Common myeloid progenitor, CD34-positive (primary cell): ENCODE measurements at regions not wholly inside any gene's neighbourhood (a gene's known extent, or its start where the extent isn't known, plus 50 kb on each side); places are given as distances from the start of the nearest gene placed in this dataset.

Source experiments
- CTCF ChIA-PET: fragments of 350-600 bp; sonication (Branson Sonifier 250); formaldehyde crosslinking; loops from one replicate; lab custom pipeline; 2021; ENCODE audit warnings: antibody characterized with exemption; lab: Charles Lee
- POLR2A ChIA-PET: fragments of 350-600 bp; sonication (Branson Sonifier 250); formaldehyde crosslinking; loops from one replicate; lab custom pipeline; 2021; ENCODE audit warnings: antibody characterized with exemption; lab: Charles Lee
- DNase-seq, 3 donors: peaks; one replicate each; pipeline versions ENCODE4 v3.0.0 to v3.0.0-alpha.2; 2013
- H3K27ac ChIP-seq, 2 experiments: 1 replicate in 1 of 2; 2 replicates in 1 of 2; pipeline ENCODE4 v1.7.0; 2013; ENCODE audit warnings: inconsistent platforms in 2 of 2, low read length in 2 of 2, mild to moderate bottlenecking in 2 of 2, low read depth in 1 of 2, moderate library complexity in 1 of 2; ENCODE audit not compliant: severe bottlenecking in 2 of 2, insufficient read depth in 1 of 2, poor library complexity in 1 of 2
- H3K27me3 ChIP-seq, 5 experiments: replicated peaks in 2 of 5; 1 replicate in 3 of 5; 2 replicates in 2 of 5; pipeline versions ENCODE4 v1.6.1 to v1.7.0; 2013; ENCODE audit warnings: low read length in 4 of 5, mild to moderate bottlenecking in 2 of 5, moderate library complexity in 2 of 5, inconsistent platforms in 1 of 5; ENCODE audit not compliant: insufficient read depth in 5 of 5, control insufficient read depth in 4 of 5
- H3K36me3 ChIP-seq, 4 experiments: 1 replicate in 2 of 4; 2 replicates in 2 of 4; pipeline versions ENCODE4 v1.6.1 to v1.7.0; 2013; ENCODE audit warnings: low read length in 3 of 4, control low read depth in 1 of 4, mild to moderate bottlenecking in 1 of 4; ENCODE audit not compliant: control insufficient read depth in 4 of 4, insufficient read depth in 4 of 4
- H3K4me1 ChIP-seq, 4 experiments: 1 replicate in 3 of 4; 2 replicates in 1 of 4; pipeline versions ENCODE4 v1.6.1 to v1.7.1; 2013; ENCODE audit warnings: low read length in 3 of 4, mild to moderate bottlenecking in 3 of 4, control low read depth in 1 of 4, inconsistent platforms in 1 of 4, moderate library complexity in 1 of 4; ENCODE audit not compliant: control insufficient read depth in 4 of 4, insufficient read depth in 4 of 4; ENCODE audit errors: control extremely low read depth in 1 of 4
- H3K4me3 ChIP-seq, 7 experiments: 1 replicate in 4 of 7; 2 replicates in 3 of 7; pipeline versions ENCODE4 v1.5.1 to v1.7.0; 2013; ENCODE audit warnings: mild to moderate bottlenecking in 7 of 7, low read length in 6 of 7, moderate library complexity in 6 of 7, inconsistent platforms in 2 of 7, low read depth in 2 of 7, control low read depth in 1 of 7; ENCODE audit not compliant: insufficient read depth in 4 of 7, control insufficient read depth in 1 of 7; ENCODE audit errors: extremely low read depth in 1 of 7
- H3K9me3 ChIP-seq, 5 experiments: 1 replicate in 4 of 5; 2 replicates in 1 of 5; pipeline versions ENCODE4 v1.6.1 to v1.7.1; 2013; ENCODE audit warnings: low read length in 4 of 5, mild to moderate bottlenecking in 2 of 5, inconsistent platforms in 1 of 5, low read depth in 1 of 5, moderate library complexity in 1 of 5; ENCODE audit not compliant: control insufficient read depth in 4 of 5, insufficient read depth in 2 of 5; ENCODE audit errors: control extremely low read depth in 1 of 5
- WGBS: methylation state at CpG from one replicate; pipeline ENCODE4 v1.1.5; 2013; ENCODE audit not compliant: insufficient coverage; 5-methylcytosine and 5-hydroxymethylcytosine counted together

DNA sequence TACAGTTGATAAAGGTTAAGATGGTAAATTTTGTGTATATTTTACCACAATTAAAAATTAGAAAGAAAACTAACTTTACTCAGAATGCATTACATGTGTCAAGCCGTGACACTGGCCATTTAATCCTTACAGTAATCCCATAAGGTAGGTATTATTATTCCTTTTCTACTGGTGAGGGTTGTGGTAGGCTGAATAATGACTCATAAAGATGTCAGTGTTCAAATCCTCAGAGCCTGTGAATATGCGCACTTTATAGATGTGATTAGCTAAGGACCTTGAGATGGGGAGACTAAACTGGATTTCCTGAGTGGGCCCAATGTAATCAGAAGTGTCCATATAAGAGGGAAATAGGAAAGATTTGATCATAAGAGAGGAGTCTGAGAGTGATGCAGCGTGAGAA lies 288.1 kb downstream of the TMEM167A start:
- CTCF ChIA-PET = interaction anchor here (0.8 to 1.4 kb wide), 2 partner anchors 11 to 13 kb away, joined by 3 read pairs; no protein-coding TSS in a partner anchor

GRCh38 chr5:82786748-82787147 lies 290.4 kb downstream of the TMEM167A start:
- H3K36me3 ChIP-seq = no peaks in the 10 kb centered on the region
- H3K9me3 ChIP-seq = peaks cover 0 to 7% (median 0%) of the 10 kb centered on the region in 5 experiments
- H3K4me1 ChIP-seq = no peaks in the 10 kb centered on the region
- no peak for DNase-seq
- POLR2A ChIA-PET = no interaction called here
- WGBS = 100% methylated on average over 1 of the region's 3 CpGs
- no peak overlapping the region for H3K4me3 ChIP-seq
- no peaks in the 10 kb centered on the region for H3K27me3 ChIP-seq
- no peak overlapping the region for H3K27ac ChIP-seq
- CTCF ChIA-PET = interaction anchor here (1.7 kb wide), 1 partner anchor 9 kb away, joined by 6 read pairs; no protein-coding TSS in a partner anchor

More for the DNA sequence above, 288.1 kb downstream of the TMEM167A start:
- DNase-seq = no peak
- no peaks in the 10 kb centered on the region for H3K4me1 ChIP-seq
- H3K27me3 ChIP-seq = no peaks in the 10 kb centered on the region
- WGBS = 100% methylated on average over 2 of the region's 3 CpGs
- POLR2A ChIA-PET = no interaction called here
- H3K36me3 ChIP-seq = no peaks in the 10 kb centered on the region
- H3K9me3 ChIP-seq = peaks cover 0 to 7% (median 0%) of the 10 kb centered on the region in 5 experiments
- H3K4me3 ChIP-seq = no peak overlapping the region
- no peak overlapping the region for H3K27ac ChIP-seq

GRCh38 chr5:82785882-82786509 lies 291.2 kb downstream of the TMEM167A start:
- H3K9me3 ChIP-seq = peaks cover 0 to under 1% (median 0%) of the 10 kb centered on the region in 5 experiments
- H3K36me3 ChIP-seq = no peaks in the 10 kb centered on the region
- no peaks in the 10 kb centered on the region for H3K27me3 ChIP-seq
- no peak for DNase-seq
- H3K4me1 ChIP-seq = no peaks in the 10 kb centered on the region
- no peak overlapping the region for H3K4me3 ChIP-seq
- ChIA-PET CTCF (interaction anchor here (1.7 kb wide), 1 partner anchor 10 kb away, joined by 6 read pairs; no protein-coding TSS in a partner anchor), POLR2A (no interaction called here)
- H3K27ac ChIP-seq = no peak overlapping the region

GRCh38 chr5:82785456-82785855 lies 291.7 kb downstream of the TMEM167A start:
- Histone ChIP-seq H3K27me3 (no peaks in the 10 kb centered on the region), H3K27ac (no peak overlapping the region), H3K9me3 (no peaks in the 10 kb centered on the region), H3K4me1 (no peaks in the 10 kb centered on the region), H3K4me3 (no peak overlapping the region), H3K36me3 (no peaks in the 10 kb centered on the region)
- CTCF ChIA-PET = no interaction called here
- no peak for DNase-seq
- POLR2A ChIA-PET = no interaction called here

- H3K27me3 ChIP-seq = no peaks in the 10 kb centered on the region
- POLR2A ChIA-PET = no interaction called here
- DNase-seq = no peak
- H3K4me3 ChIP-seq = no peak overlapping the region
- no peaks in the 10 kb centered on the region for H3K9me3 ChIP-seq
- WGBS = no CpG with 5 or more reads among the region's 1 CpG
- no peaks in the 10 kb centered on the region for H3K4me1 ChIP-seq
- H3K27ac ChIP-seq = no peak overlapping the region
- H3K36me3 ChIP-seq = no peaks in the 10 kb centered on the region
- CTCF ChIA-PET = no interaction called here
Measured at GRCh38 chr5:82784521-82784920, 292.7 kb downstream of the TMEM167A start.

DNA sequence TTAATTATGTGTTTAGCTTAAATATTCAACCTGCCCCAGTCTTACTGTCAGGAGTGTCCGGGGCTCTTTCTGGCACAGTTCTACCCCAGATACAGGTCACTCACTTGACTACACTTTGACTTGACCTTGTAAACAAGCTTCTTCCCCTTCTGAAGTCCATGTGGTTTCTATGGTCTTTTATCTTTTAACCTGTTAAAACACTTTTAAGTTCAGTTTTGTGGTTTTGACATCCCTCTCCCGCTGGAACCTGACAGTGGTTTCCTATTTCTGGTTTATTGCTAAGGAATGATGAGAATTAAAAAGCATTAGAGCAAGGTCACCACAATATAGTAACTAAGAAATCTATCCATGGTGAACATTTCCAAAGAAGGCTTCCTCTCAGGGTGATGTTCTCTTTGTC lies 300.1 kb downstream of the TMEM167A start:
- Histone ChIP-seq H3K36me3 (no peaks in the 10 kb centered on the region), H3K9me3 (no peaks in the 10 kb centered on the region), H3K27ac (no peak overlapping the region), H3K27me3 (no peaks in the 10 kb centered on the region), H3K4me1 (peaks cover 0 to 10% (median 8%) of the 10 kb centered on the region in 4 experiments), H3K4me3 (no peak overlapping the region)
- CTCF ChIA-PET = interaction anchor here (1.5 kb wide), 2 partner anchors 12 to 135 kb away, joined by 3 to 4 read pairs; no protein-coding TSS in a partner anchor
- WGBS = 29% methylated on average over 1 of the region's 2 CpGs
- peak in 2 of 3 donors; percentile 19 to 35 for DNase-seq
- POLR2A ChIA-PET = no interaction called here

GRCh38 chr5:82772281-82772680 lies 304.9 kb downstream of the TMEM167A start:
- DNase-seq = no peak
- Histone ChIP-seq H3K27ac (no peak overlapping the region), H3K4me3 (no peak overlapping the region), H3K4me1 (peaks cover 0 to 7% (median 6%) of the 10 kb centered on the region in 4 experiments), H3K27me3 (no peaks in the 10 kb centered on the region), H3K9me3 (peaks cover 0 to 7% (median 2%) of the 10 kb centered on the region in 5 experiments), H3K36me3 (no peaks in the 10 kb centered on the region)
- CTCF ChIA-PET = no interaction called here
- POLR2A ChIA-PET = no interaction called here
- 97% methylated on average over 2 of the region's 4 CpGs for WGBS
